ENCODE measurements at regions not wholly inside any gene's neighbourhood (a gene's known extent, or its start where the extent isn't known, plus 50 kb on each side); places are given as distances from the start of the nearest gene placed in this dataset.

DNA sequence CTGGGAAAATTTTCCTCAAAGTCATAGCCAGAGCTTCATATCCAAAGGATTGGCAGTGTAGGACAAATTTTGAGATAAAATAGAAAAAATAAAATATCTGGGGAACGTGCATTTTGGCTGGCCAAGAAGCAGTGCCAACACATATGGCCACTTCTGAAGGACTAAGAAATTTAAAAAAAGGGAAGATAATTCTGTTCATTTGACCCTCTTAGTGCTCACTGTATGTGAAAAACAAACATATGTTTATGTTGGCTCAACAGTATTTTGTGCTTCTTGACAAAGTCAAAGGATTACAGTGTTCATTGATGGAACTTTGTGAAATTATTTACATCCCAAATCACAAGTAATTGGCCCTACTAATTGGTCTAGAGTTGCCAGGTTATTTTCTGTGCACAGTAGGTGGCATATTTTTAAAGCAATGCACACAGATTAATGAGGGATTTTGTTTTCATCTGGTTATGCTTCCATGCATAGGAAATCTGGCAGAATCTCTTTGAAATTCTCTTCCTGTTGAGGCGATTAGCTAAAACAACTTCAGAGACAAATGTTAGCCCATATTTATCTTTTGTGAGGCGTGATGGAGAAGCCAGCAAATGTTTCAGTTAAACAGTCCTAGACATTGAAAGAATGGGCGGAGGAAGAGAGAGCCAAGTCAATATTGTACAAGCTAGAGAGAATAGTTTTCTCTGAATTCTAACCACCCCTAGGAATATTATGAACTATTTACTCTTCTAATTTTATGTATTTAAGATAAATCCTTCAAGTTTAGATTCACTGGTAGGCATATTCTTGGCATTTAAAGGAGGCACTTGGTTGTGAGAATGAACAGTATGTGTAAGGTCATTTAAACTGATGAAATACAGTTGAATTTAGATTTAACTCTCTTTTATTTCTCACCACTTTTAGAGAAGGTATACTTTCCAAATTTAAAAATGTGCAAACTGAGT, 237.7 kb upstream of the MBL2 start:
- Mint-ChIP-seq H3K27ac (no peak overlapping the region), H3K4me1 (ENCODE audit: low read depth) (no peaks in the 10 kb centered on the region), H3K36me3 (ENCODE audit: low read depth) (no peaks in the 10 kb centered on the region), H3K4me3 (no peak overlapping the region), H3K9me3 (peaks cover 8% of the 10 kb centered on the region), H3K27me3 (ENCODE audit: insufficient read depth) (no peaks in the 10 kb centered on the region)
- TF ChIP-seq, protein P1, sequence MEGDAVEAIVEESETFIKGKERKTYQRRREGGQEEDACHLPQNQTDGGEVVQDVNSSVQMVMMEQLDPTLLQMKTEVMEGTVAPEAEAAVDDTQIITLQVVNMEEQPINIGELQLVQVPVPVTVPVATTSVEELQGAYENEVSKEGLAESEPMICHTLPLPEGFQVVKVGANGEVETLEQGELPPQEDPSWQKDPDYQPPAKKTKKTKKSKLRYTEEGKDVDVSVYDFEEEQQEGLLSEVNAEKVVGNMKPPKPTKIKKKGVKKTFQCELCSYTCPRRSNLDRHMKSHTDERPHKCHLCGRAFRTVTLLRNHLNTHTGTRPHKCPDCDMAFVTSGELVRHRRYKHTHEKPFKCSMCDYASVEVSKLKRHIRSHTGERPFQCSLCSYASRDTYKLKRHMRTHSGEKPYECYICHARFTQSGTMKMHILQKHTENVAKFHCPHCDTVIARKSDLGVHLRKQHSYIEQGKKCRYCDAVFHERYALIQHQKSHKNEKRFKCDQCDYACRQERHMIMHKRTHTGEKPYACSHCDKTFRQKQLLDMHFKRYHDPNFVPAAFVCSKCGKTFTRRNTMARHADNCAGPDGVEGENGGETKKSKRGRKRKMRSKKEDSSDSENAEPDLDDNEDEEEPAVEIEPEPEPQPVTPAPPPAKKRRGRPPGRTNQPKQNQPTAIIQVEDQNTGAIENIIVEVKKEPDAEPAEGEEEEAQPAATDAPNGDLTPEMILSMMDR (IDR thresholded peaks at IDR 0.05): no peak
- DNase-seq: no peak

DNA sequence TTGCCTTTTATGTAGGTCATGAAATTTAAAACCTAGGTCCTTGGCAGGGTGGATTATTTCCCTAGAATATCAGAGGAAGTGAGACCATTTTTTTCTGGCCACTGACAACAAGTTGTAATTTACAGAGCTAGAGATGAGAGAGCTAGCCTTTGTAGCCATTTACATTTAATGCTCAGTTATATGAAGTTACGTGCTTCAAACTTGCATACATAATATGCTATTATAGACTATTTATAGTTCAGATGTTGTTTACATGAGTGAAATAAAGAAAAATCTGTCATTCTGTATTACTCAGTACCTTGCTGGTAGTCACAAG, 234.9 kb upstream of the MBL2 start:
- no peaks in the 10 kb centered on the region for H3K4me1 Mint-ChIP-seq (ENCODE audit: low read depth)
- no peak overlapping the region for H3K4me3 Mint-ChIP-seq
- peaks cover 3% of the 10 kb centered on the region; the same call in 1 of the 2 replicates for H3K36me3 Mint-ChIP-seq (ENCODE audit: low read depth)
- no peak overlapping the region for H3K27ac Mint-ChIP-seq
- no peaks in the 10 kb centered on the region for H3K27me3 Mint-ChIP-seq (ENCODE audit: insufficient read depth)
- H3K9me3 Mint-ChIP-seq: peaks cover 2% of the 10 kb centered on the region; the same call in 1 of the 2 replicates
- TF ChIP-seq, protein P1 (IDR thresholded peaks at IDR 0.05): no peak
- DNase-seq: no peak

DNA sequence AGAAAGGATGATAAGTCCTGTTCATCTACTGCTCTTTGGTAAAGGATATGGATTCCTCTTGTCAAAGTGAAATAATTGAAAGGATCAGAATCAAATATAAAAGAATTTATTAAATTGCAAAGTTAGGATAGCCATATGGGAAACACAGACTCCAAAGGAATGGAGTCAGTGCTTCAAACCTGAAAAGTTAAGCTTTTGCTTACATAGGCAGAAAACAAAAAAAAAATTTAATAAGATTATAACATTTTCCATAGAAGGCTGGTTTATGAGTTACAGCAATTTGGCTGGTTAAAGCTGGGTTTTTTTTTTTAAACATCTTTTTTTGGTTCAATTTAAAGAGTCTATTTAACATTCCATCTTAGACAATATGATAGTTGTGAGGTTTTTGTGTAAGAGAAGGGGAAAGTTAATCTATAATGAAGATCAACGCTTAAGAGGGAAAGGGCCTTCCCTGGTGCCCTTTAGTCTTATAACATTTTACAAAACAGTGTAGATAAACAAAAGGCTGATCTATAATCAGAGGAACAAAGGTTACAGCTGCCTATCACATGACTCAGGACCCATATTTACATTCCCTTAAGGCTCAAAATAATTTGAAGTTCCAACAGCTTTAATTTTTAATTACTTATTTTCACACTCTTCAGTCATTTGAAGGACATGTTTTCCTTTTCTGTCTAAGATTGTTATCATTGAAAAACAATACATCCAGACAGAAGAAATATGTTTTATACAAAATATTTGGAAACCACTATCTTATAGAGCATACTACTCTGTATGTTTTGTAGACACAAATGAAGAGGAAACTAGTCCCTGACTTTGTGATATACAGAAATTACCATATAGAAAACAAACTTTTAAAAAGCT, 234.3 kb upstream of the MBL2 start:
- H3K36me3 Mint-ChIP-seq (ENCODE audit: low read depth): peaks cover 3% of the 10 kb centered on the region; the same call in 1 of the 2 replicates
- no peak for DNase-seq
- no peaks in the 10 kb centered on the region for H3K9me3 Mint-ChIP-seq
- no peaks in the 10 kb centered on the region for H3K4me1 Mint-ChIP-seq (ENCODE audit: low read depth)
- no peaks in the 10 kb centered on the region for H3K27me3 Mint-ChIP-seq (ENCODE audit: insufficient read depth)
- H3K4me3 Mint-ChIP-seq: no peak overlapping the region
- H3K27ac Mint-ChIP-seq: no peak overlapping the region
- TF ChIP-seq, protein P1 (IDR thresholded peaks at IDR 0.05): no peak

DNA sequence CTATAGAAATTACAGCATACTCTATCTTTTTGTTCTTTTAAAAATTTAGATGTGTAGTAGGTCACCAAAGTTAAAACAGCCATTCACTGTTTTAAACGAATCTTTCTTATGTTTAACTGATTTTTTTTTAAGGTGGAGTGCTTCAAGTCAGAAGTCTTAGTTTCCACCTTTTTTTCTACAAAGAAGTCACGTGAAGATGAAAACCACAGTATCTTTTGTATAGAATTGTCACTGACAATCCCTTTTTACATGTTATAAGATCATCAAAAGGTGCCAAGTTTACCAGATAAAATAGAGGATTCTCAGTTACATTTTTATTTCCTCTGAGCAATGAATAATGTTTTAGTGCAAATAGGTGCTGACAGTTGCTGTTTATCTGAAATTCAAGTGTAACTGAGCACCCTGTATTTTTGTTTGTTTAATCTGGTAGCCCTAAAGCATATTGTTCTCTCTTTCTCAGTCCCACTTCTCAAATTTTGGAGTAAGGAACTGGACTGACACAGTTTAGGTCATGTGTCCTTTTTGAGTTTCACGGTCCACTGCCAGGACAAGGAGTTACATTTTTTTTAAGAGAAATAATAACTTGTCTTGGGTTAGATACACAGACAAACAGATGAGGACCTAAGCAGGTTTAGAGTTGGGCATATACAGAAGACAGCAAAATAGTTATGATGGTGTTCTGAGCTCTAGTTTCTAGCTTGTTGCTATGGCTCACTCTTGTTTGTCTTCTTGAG, 233.2 kb upstream of the MBL2 start:
- H3K27ac Mint-ChIP-seq: no peak overlapping the region
- H3K4me3 Mint-ChIP-seq: no peak overlapping the region
- TF ChIP-seq, protein P1 (IDR thresholded peaks at IDR 0.05): no peak
- no peaks in the 10 kb centered on the region for H3K4me1 Mint-ChIP-seq (ENCODE audit: low read depth)
- H3K9me3 Mint-ChIP-seq: no peaks in the 10 kb centered on the region; the same call in 1 of the 2 replicates
- H3K36me3 Mint-ChIP-seq (ENCODE audit: low read depth): peaks cover 3% of the 10 kb centered on the region; the same call in 1 of the 2 replicates
- DNase-seq: no peak
- no peaks in the 10 kb centered on the region for H3K27me3 Mint-ChIP-seq (ENCODE audit: insufficient read depth)

DNA sequence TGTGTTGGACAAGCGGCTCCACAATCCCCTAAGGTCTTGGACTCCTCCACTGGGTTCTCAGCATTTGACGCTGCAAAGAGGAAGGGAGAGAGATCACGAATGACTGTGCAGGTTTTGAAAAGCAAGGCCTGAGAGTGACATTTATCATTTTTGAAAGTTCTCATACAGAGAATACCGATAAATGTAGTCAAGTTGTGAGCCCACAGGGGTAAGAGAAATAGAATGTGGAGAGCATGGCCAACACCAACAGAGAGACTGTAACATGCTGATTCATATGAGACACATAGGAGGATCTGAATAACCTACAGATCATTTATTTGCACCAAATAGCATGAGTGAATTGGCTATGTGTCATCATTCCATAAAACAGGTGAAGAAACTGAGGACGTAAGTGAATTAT, 230.5 kb upstream of the MBL2 start:
- no peak overlapping the region for H3K27ac Mint-ChIP-seq
- peaks cover 6% of the 10 kb centered on the region; the same call in 1 of the 2 replicates for H3K9me3 Mint-ChIP-seq
- H3K4me3 Mint-ChIP-seq: no peak overlapping the region
- TF ChIP-seq, protein P1 (IDR thresholded peaks at IDR 0.05): no peak
- H3K4me1 Mint-ChIP-seq (ENCODE audit: low read depth): no peaks in the 10 kb centered on the region
- H3K27me3 Mint-ChIP-seq (ENCODE audit: insufficient read depth): no peaks in the 10 kb centered on the region; the same call in 1 of the 2 replicates
- no peak for DNase-seq
- H3K36me3 Mint-ChIP-seq (ENCODE audit: low read depth): peaks cover 3% of the 10 kb centered on the region; the same call in 1 of the 2 replicates

Data from HFFc6 (cell line).